ENCODE measurements at regions not wholly inside any gene's neighbourhood (a gene's known extent, or its start where the extent isn't known, plus 50 kb on each side); places are given as distances from the start of the nearest gene placed in this dataset.
"Not testable (repeated sequence)": the region's sequence is repeated elsewhere in the genome, so short reads cannot be mapped to it uniquely, and the experiment has no call there.

- not testable (repeated sequence) for ATAC-seq
Measured at GRCh38 chr12:14032191-14032590, 50.8 kb upstream of the GRIN2B start.

DNA sequence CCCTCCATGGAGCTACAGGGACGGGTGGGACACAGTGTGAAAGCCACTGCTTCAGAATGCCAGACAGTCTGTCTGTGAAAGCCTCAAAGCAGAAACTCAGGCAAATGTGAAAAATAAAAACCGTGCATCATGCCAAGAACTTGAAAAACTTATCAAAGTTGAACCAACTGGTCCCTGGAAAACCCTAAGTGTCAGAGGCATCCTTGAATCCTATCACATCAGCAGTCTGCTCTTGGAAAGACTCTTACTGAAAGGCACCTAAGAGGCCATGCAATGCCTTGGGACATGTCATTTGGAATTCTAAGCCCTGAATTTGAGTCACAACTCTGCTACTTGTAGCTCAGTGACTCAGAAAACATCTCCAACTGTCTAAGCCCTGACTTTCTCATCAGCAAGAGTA is 62.4 kb upstream of the GRIN2B start:
- no peak for DNase-seq
- ATAC-seq: no peak

More at GRCh38 chr12:14032191-14032590, 50.8 kb upstream of the GRIN2B start:
- DNase-seq: not testable (repeated sequence)

GRCh38 chr12:14048941-14049545 is 67.6 kb upstream of the GRIN2B start:
- ATAC-seq: no peak

DNA sequence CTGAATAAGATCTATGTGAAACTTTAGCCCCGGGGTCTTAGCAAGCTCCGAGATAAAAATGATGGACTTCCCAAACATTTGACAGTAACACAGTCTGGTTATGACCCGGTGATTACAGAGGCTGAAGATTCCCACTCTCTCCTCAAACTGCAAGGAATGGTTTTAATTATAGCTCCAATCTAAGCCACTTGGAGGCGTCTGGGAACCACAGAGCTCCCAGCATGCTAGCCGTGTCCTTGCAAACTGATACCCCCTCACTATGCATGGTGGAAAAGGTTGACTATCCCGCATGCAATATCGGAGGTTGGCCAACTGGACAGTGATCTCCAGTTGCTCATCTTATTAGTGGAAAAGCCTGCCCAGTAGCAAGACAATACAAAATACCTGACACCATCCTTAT is 76.5 kb upstream of the GRIN2B start:
- DNase-seq: no peak
- ATAC-seq: no peak

More at GRCh38 chr12:14048941-14049545, 67.6 kb upstream of the GRIN2B start:
- DNase-seq: no peak

DNA sequence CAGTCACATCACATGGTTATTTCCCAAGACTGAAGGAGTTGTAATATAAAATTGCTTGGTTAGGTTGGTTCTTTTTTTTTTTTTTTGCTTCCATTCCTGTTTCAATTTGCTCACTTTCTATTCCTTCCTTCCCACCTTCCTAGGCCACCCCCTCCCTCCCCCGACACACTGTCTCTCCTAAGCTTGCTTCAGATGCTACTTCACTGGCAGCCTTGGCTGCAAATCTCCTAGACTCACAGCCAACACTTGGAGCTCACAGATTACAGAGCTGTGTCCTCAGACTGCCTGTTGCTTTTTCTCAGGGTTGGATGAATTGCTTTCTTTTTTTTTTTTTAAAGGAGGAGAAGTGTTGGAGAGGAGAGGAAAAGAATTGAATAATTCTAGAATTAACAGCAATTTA is 77.3 kb upstream of the GRIN2B start:
- ATAC-seq (no peak), DNase-seq (no peak)

- DNase-seq: no peak
- ATAC-seq: no peak
Measured at GRCh38 chr12:14059548-14059947, 78.1 kb upstream of the GRIN2B start.

DNA sequence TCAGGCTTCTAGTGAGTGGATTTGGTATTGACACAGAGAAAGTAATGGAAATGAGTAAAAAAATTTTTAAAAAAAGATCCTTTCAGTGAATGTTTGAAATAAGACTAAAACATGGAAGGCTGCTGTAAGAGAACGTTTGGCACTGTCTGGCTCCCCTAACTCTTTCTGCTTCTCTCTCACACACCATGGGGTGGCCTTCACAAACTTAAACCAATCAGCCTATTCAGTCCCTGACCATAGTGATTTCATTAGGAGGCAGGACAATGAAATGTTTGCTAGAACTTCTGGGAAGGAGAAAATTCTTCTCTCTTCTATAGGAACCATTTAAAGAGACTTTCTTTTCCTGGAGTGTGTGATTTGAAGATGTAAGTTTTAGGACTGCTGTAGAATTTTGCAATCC is 84.2 kb upstream of the GRIN2B start:
- DNase-seq (no peak), ATAC-seq (no peak)

DNA sequence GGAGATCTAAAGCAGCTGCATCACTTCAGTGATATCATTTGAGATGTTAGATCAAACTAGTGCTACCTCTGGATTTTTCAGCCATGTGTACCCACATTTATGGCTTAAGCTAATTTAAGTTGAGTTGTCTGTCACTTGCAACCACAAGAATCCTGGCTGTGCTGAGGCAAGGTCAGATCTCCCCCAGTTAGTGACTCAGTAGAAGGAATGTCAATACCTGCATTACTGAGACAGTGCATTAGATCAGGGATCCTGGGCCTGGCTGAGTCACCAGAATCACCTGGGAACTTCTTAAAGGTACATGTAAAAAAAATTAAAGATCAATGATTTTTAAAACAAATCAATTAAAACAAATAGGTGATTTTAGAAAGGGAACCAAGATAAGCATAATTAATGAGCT is 84.6 kb upstream of the GRIN2B start:
- DNase-seq (no peak), ATAC-seq (no peak)

GRCh38 chr12:14068961-14069360 is 87.6 kb upstream of the GRIN2B start:
- DNase-seq: no peak
- ATAC-seq: no peak

DNA sequence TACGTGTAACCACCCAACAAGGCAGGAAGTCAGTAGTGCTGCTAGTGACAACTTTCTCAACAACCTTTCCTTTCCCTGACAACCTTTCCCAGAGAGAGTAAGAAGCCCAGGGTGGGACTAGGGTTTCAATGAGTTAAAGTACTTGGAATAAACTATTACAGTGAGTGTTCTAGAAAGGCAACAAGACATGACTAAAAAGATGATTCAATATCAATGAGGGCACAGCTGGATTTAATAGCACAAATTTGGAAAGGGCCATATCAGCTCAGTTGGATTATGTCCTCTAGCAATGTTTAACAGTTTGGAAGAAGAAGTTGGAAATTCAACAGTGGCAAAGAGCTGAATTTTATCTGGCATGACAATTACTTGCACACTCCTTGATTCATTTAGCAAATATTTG is 90.4 kb upstream of the GRIN2B start:
- ATAC-seq (no peak), DNase-seq (no peak)

DNA sequence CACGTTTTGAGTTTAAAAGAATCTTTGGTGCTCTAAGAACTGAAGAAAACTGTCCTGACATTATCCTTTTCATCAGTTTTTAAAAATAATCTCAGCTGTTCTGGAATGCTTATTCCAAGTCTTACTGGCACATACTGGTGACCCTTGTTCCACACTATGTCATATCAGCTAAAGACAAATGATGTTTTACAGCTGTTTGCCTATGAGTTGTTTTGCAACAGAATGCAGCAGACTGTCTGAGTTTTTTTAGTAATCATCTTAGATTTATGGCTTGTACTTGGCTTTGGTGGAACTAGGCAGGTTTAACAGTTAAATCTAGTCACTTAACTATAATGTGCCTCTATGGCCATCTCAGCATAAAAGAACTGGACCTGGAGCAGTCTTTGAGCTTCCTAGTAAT is 91.6 kb upstream of the GRIN2B start:
- no peak for ATAC-seq
- no peak for DNase-seq

GRCh38 chr12:14075797-14076393 is 94.5 kb upstream of the GRIN2B start:
- ATAC-seq (no peak), DNase-seq (no peak)

DNA sequence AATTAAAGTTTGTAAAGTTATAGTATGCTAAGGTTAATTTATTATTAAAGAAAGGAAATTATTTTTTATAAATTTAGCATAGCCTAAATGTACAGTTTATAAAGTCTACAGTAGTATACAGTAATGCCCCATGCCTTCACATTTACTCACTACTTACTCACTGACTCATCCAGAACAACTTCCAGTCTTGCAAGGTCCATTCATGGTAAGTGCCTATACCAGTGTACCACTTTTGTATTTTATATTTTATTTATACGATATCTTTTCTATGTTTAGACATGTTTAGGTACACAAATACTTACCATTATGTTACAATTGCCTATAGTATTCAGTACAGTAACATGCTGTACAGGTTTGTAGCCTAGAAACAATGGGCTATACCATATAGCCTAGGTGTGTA is 95.1 kb upstream of the GRIN2B start:
- DNase-seq (no peak), ATAC-seq (no peak)

DNA sequence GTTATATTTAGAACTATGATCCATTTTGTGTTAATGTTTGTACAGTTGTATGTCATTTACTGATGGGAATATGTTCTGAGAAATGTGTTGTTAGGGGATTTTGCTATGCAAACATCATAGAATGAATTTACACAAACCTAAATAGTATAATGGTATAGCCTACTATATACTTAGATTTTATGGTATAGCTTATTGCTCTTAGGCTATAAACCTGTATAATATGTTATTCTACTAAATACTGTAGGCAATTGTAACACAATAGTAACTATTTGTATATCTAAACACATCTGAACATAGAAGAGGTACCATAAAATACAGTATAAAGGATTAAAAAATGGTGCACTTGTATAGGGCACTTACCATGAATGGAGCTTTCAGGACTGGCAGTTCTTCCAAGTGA is 105.4 kb upstream of the GRIN2B start:
- DNase-seq: no peak
- ATAC-seq: no peak

GRCh38 chr12:14099994-14100393 is 118.6 kb upstream of the GRIN2B start:
- DNase-seq (no peak), ATAC-seq (no peak)

DNA sequence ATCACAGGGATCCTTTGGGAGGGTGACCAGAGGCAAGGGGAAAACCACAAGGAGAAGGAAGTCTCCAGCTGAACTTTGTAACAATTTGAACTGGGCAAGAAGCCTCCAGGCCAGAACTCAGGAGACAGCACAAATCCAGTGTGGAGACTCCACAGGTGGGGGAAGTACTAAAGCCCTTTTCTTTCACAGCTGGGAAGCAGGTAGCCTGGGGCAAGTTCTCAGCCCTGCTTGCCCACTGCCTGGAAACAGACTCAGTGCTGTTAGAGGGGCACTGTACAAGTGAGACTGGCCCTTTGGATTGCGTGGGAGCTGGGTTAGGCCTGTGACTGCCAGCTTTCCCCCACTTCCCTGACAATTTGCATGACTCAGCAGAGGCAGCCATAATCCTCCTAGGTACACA is 120.2 kb upstream of the GRIN2B start:
- ATAC-seq, DNase-seq: not testable (repeated sequence)

DNA sequence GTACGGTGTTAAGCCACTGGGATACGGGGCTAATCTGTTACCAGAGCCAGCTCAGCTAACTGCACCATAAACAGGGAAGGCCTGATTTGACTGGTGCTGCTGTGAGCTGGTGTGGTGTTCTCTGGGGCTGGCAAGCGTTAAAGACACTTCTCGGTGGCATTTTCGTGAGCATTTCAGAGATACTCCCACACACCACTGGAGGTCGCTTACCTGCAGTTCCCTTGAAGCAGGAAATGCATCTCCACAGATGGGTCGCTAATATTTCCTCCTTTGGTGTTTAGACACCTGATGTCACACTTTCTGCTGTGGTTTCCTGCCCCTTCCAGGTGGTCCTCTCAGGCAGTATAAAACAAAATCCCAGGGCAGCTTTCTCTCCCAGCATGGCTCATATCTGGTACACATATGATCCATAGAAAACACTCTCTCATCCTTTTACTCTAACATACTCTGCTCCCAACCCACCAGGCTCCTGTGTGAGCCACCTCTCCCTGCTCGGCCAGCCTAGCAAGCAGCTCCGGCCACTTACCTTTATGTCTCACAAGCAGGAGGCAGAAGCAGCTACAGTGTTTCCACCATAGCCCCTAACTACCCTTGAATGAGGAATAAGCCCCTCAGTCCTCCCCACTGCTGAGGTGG is 129.9 kb upstream of the GRIN2B start:
- ATAC-seq (no peak), DNase-seq (no peak)

DNA sequence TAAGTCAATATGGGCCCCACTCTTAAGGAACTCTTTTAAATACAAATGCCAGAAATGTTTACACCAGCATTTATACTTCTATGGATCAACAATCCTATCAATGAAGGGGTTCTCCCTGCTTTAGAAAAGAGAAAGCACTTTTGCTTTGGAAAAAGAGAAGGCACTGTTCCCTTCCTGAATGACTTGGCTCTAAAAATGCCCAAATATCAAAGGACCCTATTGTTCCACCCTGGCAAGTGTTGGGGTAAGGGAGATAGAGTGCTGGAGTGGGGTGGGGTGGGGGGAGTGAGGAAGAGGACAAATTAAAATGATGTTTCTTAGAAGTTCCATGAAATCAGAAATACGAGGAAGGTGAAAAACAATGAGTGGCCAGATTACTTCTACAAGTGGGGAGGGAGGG is 131.6 kb upstream of the GRIN2B start:
- ATAC-seq: no peak
- no peak for DNase-seq

DNA sequence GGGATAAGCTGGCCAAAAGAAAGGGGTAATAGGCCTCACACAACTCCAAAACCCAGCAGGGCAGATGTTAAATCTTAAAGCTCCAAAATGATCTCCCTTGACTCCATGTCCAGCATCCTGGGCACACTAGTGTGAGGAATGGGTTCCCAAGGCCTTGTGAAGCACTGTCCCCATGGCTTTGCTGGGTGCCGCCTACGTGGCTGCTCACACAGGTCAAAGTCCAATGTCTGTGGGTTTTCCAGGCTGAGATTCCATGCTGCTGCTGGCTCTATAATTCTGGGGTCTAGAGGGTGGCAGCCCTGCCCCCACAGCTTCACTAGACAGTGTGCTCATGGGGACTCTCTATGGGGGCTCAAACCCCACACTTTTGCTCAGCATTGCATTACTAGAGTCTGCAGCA is 145.3 kb upstream of the GRIN2B start:
- DNase-seq (no peak), ATAC-seq (no peak)

DNA sequence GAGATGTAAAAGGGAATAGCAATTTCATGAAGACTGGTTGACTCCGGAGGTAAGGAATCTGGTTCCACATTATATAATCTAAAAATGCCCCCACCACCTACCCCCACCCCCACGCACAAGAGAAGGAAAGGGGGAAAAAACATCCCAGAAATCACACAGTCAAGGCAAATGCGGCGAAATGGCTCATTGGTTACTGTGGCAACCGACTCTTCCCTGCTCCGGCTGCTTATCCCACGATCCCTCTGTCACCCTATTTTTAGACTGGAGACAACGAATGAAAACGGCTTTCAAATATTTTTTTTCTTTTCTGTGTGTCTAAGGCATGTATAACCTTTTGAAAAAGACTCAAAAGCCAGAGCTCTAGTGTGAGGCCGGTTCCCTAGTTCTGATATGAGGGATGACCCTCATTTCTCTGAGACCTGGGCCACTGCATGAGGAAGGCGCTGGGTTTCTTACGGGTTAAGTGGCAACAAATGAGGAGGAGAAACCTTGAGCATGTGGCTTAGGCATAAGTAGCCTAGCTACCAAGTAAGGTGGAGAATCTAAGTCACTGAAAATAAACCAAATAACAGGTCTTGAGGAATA is 148.3 kb upstream of the GRIN2B start:
- ATAC-seq: no peak
- DNase-seq: no peak

DNA sequence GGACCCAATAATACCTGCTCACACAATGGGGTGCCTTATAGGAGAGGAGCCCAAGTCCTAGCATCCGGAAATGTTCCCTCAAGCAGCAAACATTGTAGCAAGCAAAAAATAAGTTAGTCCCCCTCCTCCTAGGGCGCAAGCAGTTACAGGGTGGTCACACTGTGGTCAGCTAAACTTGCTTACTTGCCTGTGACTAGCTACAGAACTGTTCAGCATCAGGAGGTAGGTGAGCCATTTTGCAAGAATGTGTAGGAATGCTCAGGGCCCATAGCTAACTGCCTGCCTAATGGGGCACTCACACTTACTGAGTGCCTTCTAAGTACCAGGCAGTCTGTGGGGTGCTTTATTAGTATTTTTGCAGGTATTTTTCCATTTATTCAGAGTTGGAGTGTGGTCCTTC is 154.6 kb upstream of the GRIN2B start:
- DNase-seq: no peak
- no peak for ATAC-seq

DNA sequence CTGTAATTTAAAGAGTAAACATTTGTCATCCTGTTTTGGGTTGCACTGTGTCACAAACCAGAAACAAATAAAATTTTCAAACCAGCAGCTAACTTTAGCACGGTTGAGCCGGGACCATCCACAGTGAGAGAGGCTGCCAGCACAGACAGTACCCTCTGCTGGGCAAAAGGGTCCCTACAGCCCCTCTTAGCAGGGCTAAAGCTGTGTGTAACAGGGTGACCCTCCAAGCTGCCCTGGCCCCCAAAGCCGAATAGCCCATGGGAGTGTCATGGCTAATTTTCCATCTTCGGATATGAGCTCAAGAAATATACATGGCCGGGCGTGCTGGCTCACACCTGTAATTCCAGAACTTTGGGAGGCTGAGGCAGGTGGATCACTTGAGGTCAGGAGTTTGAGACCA is 157.1 kb upstream of the GRIN2B start:
- DNase-seq (no peak), ATAC-seq (no peak)

- DNase-seq: no peak
- no peak for ATAC-seq
Measured at GRCh38 chr12:14148489-14149270, 167.3 kb upstream of the GRIN2B start.

All from stimulated activated naive CD8-positive, alpha-beta T cell treated with anti-CD3 and anti-CD28 coated beads, Interleukin-15, Interleukin-2, amounts not matched to agents 100 U/mL and 50 U/mL, for 24 hours (primary cell).